Hepatocyte (in vitro differentiated cells): ENCODE measurements at regions not wholly inside any gene's neighbourhood (a gene's known extent, or its start where the extent isn't known, plus 50 kb on each side); places are given as distances from the start of the nearest gene placed in this dataset.

Source experiments
- CTCF ChIP-seq: fragments of 200-600 bp; sonication (generic); IDR thresholded peaks from 2 replicates; pipeline ENCODE4 v1.5.1; 2016; ENCODE audit warnings: antibody characterized with exemption, mild to moderate bottlenecking; ENCODE audit not compliant: poor library complexity
- EZH2 ChIP-seq: fragments of 200-600 bp; sonication (generic); IDR thresholded peaks from 2 replicates; pipeline ENCODE4 v1.6.1; 2016; ENCODE audit warnings: antibody characterized with exemption, mild to moderate bottlenecking, borderline replicate concordance
- EZH2phosphoT487 ChIP-seq: fragments of 200-600 bp; sonication (generic); IDR thresholded peaks from one replicate; pipeline ENCODE4 v1.6.1; 2018; ENCODE audit warnings: antibody characterized with exemption, mild to moderate bottlenecking, low read depth, moderate library complexity; ENCODE audit not compliant: unreplicated experiment, severe bottlenecking

DNA sequence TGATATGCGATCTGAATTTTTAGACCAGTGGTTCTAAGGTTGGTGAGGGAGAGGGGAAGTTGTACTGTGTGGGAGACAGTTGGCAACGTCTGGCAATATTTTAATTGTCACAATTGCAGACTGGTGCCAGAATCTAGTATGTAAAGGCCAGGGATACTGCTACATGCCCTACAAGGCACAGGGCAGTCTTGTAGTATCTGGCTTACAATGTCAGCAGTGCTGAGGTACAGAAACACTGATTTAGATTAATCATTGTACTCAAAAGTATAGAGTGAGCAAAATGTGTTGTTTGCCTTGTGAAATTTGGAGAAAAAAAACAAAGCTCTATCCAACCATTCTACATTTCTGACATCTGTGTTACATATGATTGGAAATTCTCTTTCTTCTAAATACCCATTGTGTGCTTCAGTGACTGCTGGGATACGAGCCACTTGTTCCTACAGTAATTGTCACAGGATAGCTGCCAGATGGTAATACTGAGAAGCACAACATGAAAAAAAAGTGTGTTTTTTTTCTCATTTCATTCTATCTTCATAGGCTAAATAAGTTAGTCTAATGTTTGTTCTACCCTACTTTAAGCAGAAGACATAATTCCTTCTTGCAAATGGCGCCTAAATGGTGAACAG lies 526.7 kb upstream of the AGA start:
- TF ChIP-seq CTCF (no peak), EZH2phosphoT487 (no peak), EZH2 (no peak)
